ENCODE measurements at regions not wholly inside any gene's neighbourhood (a gene's known extent, or its start where the extent isn't known, plus 50 kb on each side); places are given as distances from the start of the nearest gene placed in this dataset.
A peak's percentile ranks its signal among the peaks of the same experiment; 100 is the strongest.

- ChIA-PET CTCF (ENCODE audit: low intra/inter-chr PET ratio) (no interaction called here), POLR2A (no interaction called here)
- Histone ChIP-seq H3K9ac (ENCODE audit: insufficient read depth in 1 of 2, low read depth in 2 of 2, low read length in 2 of 2) (no peak overlapping the region), H3K4me2 (ENCODE audit: insufficient read depth, low read length) (no peak overlapping the region), H3K79me2 (ENCODE audit: control insufficient read depth, insufficient read depth, low read length) (no peaks in the 10 kb centered on the region), H3K9me3 (replicated peaks; ENCODE audit: control insufficient read depth, insufficient read depth, low read depth, low read length) (no peaks in the 10 kb centered on the region), H3K27me3 (ENCODE audit: control insufficient read depth in 2 of 2, insufficient read depth in 2 of 2, low read length in 2 of 2) (peaks cover 4 to 70% of the 10 kb centered on the region in 2 experiments; a peak in 4 of 5 replicates), H2AFZ (ENCODE audit: low read depth, low read length) (no peak overlapping the region), H3K36me3 (ENCODE audit: control insufficient read depth, insufficient read depth, low read length) (no peaks in the 10 kb centered on the region), H3K4me1 (replicated peaks in 1 of 2; ENCODE audit: control insufficient read depth in 2 of 2, insufficient read depth in 2 of 2, low read length in 2 of 2) (peaks cover 0 to 3% of the 10 kb centered on the region in 2 experiments; a peak in 1 of 5 replicates), H3K4me3 (no peak overlapping the region), H4K20me1 (replicated peaks; ENCODE audit: control insufficient read depth, insufficient read depth, low read length) (peaks cover 14% of the 10 kb centered on the region), H3K27ac (ENCODE audit: extremely low read depth, low read depth, low read length) (no peak overlapping the region), H3K9me1 (ENCODE audit: control insufficient read depth, insufficient read depth, low read length) (no peaks in the 10 kb centered on the region)
- BruUV-seq (replicated peaks): no TSS peak
- intact Hi-C loops (cut with micrococcal nuclease): no loop called here
- FAIRE-seq: no peak
- 2% methylated on average over 9 of the region's 31 CpGs for WGBS (ENCODE audit: insufficient coverage, low coverage, missing lambda C conversion rate)
- peak; percentile 81 for TF ChIP-seq HNRNPLL (IDR thresholded peaks at IDR 0.05; ENCODE audit: low read depth, low read length, poor library complexity, severe bottlenecking)
- peak; percentile 83 for TF ChIP-seq ZBTB1 (CRISPR knock-in tag; IDR thresholded peaks at IDR 0.05; ENCODE audit: borderline replicate concordance, low read depth)
- TF ChIP-seq SNAPC5 (CRISPR knock-in tag; IDR thresholded peaks at IDR 0.05): no peak
- TF ChIP-seq CHD2 (IDR thresholded peaks at IDR 0.05; ENCODE audit: low read depth, low read length): no peak
- TF ChIP-seq ZNF263 (CRISPR knock-in tag; IDR thresholded peaks at IDR 0.05; ENCODE audit: borderline replicate concordance): peak; percentile 53; the same call in 1 of the 2 replicates
- TF ChIP-seq ZSCAN32 (CRISPR knock-in tag; IDR thresholded peaks at IDR 0.05): no peak
- no peak for TF ChIP-seq ZNF41 (CRISPR knock-in tag; conservative IDR thresholded peaks at IDR 0.05)
- no peak for TF ChIP-seq CBFA2T3 (IDR thresholded peaks at IDR 0.05)
- ATAC-seq: peak; percentile 69
- in situ Hi-C loops (cut with MboI): no loop called here
- DNase-seq (ENCODE audit: extremely low read depth in 1 of 4, low spot score in 3 of 4): peak; percentile 13 to 23 (median 20)
These were observed 166.0 kb downstream of the OLFM1 start for GRCh38 chr9:135253305-135254004.

Measured in K562 (cell line).